Effector memory CD4-positive, alpha-beta T cell (primary cell): ENCODE measurements at regions not wholly inside any gene's neighbourhood (a gene's known extent, or its start where the extent isn't known, plus 50 kb on each side); places are given as distances from the start of the nearest gene placed in this dataset.

Experiments used
- DNase-seq, 3 donors: peaks; one replicate each; pipeline ENCODE4 v3.0.0-alpha.2; 2020
- H3K27ac ChIP-seq: 2 replicates; pipeline ENCODE4 v1.7.0; 2013; ENCODE audit warnings: mild to moderate bottlenecking, low read length, moderate library complexity; ENCODE audit not compliant: insufficient read depth, poor library complexity, severe bottlenecking
- H3K27me3 ChIP-seq: replicated peaks from 2 replicates; pipeline ENCODE4 v1.7.0; 2013; ENCODE audit warnings: mild to moderate bottlenecking, low read length; ENCODE audit not compliant: insufficient read depth, control insufficient read depth, poor library complexity, severe bottlenecking
- H3K36me3 ChIP-seq: 2 replicates; pipeline ENCODE4 v1.7.0; 2013; ENCODE audit warnings: mild to moderate bottlenecking, low read length, moderate library complexity; ENCODE audit not compliant: control insufficient read depth, insufficient read depth
- H3K4me1 ChIP-seq: 2 replicates; pipeline ENCODE4 v1.7.0; 2013; ENCODE audit warnings: low read length, mild to moderate bottlenecking; ENCODE audit not compliant: control insufficient read depth, insufficient read depth, poor library complexity, severe bottlenecking
- H3K4me3 ChIP-seq: 2 replicates; pipeline ENCODE4 v1.7.0; 2013; ENCODE audit warnings: low read length, low read depth, mild to moderate bottlenecking; ENCODE audit not compliant: insufficient read depth, poor library complexity, severe bottlenecking
- H3K9me3 ChIP-seq: 2 replicates; pipeline ENCODE4 v1.7.0; 2013; ENCODE audit warnings: mild to moderate bottlenecking, low read length, moderate library complexity; ENCODE audit not compliant: control insufficient read depth

GRCh38 chr2:16194096-16194390 lies 253.7 kb downstream of the MYCN start:
- Histone ChIP-seq H3K36me3 (no peaks in the 10 kb centered on the region), H3K9me3 (no peaks in the 10 kb centered on the region), H3K4me1 (no peaks in the 10 kb centered on the region), H3K27me3 (no peaks in the 10 kb centered on the region), H3K27ac (no peak overlapping the region), H3K4me3 (no peak overlapping the region)
- no peak for DNase-seq

GRCh38 chr2:16192416-16193216 lies 252.3 kb downstream of the MYCN start:
- no peaks in the 10 kb centered on the region for H3K4me1 ChIP-seq
- H3K27me3 ChIP-seq = no peaks in the 10 kb centered on the region
- no peak for DNase-seq
- no peak overlapping the region for H3K27ac ChIP-seq
- H3K36me3 ChIP-seq = no peaks in the 10 kb centered on the region
- H3K4me3 ChIP-seq = no peak overlapping the region
- H3K9me3 ChIP-seq = no peaks in the 10 kb centered on the region

GRCh38 chr2:16191431-16192200 lies 251.3 kb downstream of the MYCN start:
- Histone ChIP-seq H3K9me3 (no peaks in the 10 kb centered on the region), H3K4me3 (no peak overlapping the region), H3K4me1 (no peaks in the 10 kb centered on the region), H3K27ac (no peak overlapping the region), H3K36me3 (no peaks in the 10 kb centered on the region), H3K27me3 (no peaks in the 10 kb centered on the region)
- no peak for DNase-seq

GRCh38 chr2:16190446-16191270 lies 250.3 kb downstream of the MYCN start:
- H3K4me1 ChIP-seq = no peaks in the 10 kb centered on the region
- no peaks in the 10 kb centered on the region for H3K27me3 ChIP-seq
- no peak for DNase-seq
- H3K36me3 ChIP-seq = no peaks in the 10 kb centered on the region
- H3K27ac ChIP-seq = no peak overlapping the region
- H3K4me3 ChIP-seq = no peak overlapping the region
- no peaks in the 10 kb centered on the region for H3K9me3 ChIP-seq

GRCh38 chr2:16189836-16190160 lies 249.4 kb downstream of the MYCN start:
- no peaks in the 10 kb centered on the region for H3K4me1 ChIP-seq
- no peaks in the 10 kb centered on the region for H3K36me3 ChIP-seq
- H3K27ac ChIP-seq = no peak overlapping the region
- H3K9me3 ChIP-seq = no peaks in the 10 kb centered on the region
- DNase-seq = no peak
- no peaks in the 10 kb centered on the region for H3K27me3 ChIP-seq
- no peak overlapping the region for H3K4me3 ChIP-seq

- Histone ChIP-seq H3K4me3 (no peak overlapping the region), H3K9me3 (no peaks in the 10 kb centered on the region), H3K27me3 (no peaks in the 10 kb centered on the region), H3K27ac (no peak overlapping the region), H3K36me3 (no peaks in the 10 kb centered on the region), H3K4me1 (no peaks in the 10 kb centered on the region)
- no peak for DNase-seq
These were observed 248.9 kb downstream of the MYCN start for GRCh38 chr2:16189029-16189835.

GRCh38 chr2:16188261-16188890 lies 248.0 kb downstream of the MYCN start:
- no peak overlapping the region for H3K27ac ChIP-seq
- H3K4me3 ChIP-seq = no peak overlapping the region
- H3K36me3 ChIP-seq = no peaks in the 10 kb centered on the region
- H3K4me1 ChIP-seq = no peaks in the 10 kb centered on the region
- DNase-seq = no peak
- no peaks in the 10 kb centered on the region for H3K27me3 ChIP-seq
- H3K9me3 ChIP-seq = no peaks in the 10 kb centered on the region

GRCh38 chr2:16187482-16187817 lies 247.1 kb downstream of the MYCN start:
- H3K4me3 ChIP-seq = no peak overlapping the region
- H3K4me1 ChIP-seq = no peaks in the 10 kb centered on the region
- no peaks in the 10 kb centered on the region for H3K27me3 ChIP-seq
- H3K9me3 ChIP-seq = no peaks in the 10 kb centered on the region
- no peak for DNase-seq
- H3K36me3 ChIP-seq = no peaks in the 10 kb centered on the region
- H3K27ac ChIP-seq = no peak overlapping the region

- H3K27ac ChIP-seq = no peak overlapping the region
- no peak overlapping the region for H3K4me3 ChIP-seq
- no peaks in the 10 kb centered on the region for H3K4me1 ChIP-seq
- H3K9me3 ChIP-seq = no peaks in the 10 kb centered on the region
- DNase-seq = no peak
- no peaks in the 10 kb centered on the region for H3K27me3 ChIP-seq
- no peaks in the 10 kb centered on the region for H3K36me3 ChIP-seq
These were observed 246.5 kb downstream of the MYCN start for GRCh38 chr2:16186661-16187481.
